GM18909 (cell line): ENCODE measurements at regions not wholly inside any gene's neighbourhood (a gene's known extent, or its start where the extent isn't known, plus 50 kb on each side); places are given as distances from the start of the nearest gene placed in this dataset.
"Not testable (repeated sequence)": the region's sequence is repeated elsewhere in the genome, so short reads cannot be mapped to it uniquely, and the experiment has no call there.

ENCODE experiments used
- ATAC-seq: cut with Tn5 transposase; IDR thresholded peaks from one replicate; pipeline ENCODE4 v1.9.1; 2021; ENCODE audit warnings: mild to moderate bottlenecking; ENCODE audit not compliant: unreplicated experiment, poor library complexity

DNA sequence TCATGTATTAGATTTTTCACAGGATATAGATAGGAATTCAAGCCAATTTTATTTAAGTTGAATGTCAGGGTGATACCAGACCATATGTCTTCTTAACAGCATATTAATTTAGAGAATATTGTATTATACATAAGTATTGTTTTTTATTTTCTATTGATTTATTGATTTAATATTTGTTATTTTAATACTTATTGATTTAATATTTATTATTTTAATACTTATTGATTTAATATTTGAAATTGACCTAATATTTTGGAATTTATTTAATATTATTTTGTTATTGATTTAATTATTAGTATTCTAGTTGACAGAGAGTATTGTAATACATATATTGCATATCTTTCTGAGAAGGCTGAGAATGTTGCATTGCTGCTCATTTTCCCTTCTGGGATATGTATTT lies 1411.8 kb upstream of the ACO1 start:
- ATAC-seq, result no peak

DNA sequence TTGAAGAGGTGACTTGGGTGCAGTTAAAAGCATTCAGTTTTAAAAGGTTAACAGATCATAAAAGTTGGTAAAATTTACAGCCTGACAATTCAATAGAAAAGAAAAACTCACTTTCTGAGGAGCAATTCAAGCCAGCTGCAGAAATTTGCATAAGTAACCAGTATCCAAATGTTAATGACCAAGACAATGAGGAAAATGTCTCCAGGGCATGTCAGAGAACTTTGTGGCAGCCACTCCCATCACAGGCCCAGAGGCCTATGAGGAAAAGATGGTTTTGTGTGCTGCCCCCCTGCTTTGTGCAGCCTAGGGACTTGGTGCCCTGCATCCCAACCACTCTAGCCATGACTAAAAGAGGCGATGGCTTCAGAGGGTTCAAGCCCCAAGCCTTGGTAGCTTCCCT lies 1406.5 kb upstream of the ACO1 start:
- no peak for ATAC-seq

DNA sequence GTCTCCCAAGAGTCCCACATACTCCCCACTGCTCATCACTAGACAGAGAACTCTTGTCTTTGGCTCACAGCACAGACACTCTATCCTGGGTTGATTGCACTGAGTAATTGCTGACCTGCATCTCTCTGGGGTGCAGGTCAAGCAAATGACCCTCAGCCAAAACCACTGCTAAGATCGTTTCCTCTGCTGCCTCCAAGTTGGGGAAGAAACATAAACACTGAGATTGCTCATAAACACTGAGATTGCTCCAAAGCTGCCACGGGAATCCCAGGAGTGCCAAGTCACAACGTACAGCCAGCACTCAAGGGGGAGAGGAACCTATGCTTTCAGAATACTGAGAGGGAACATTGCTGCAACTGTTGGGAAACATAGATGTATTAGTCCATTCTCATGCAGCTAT lies 1402.1 kb upstream of the ACO1 start:
- ATAC-seq, result no peak

DNA sequence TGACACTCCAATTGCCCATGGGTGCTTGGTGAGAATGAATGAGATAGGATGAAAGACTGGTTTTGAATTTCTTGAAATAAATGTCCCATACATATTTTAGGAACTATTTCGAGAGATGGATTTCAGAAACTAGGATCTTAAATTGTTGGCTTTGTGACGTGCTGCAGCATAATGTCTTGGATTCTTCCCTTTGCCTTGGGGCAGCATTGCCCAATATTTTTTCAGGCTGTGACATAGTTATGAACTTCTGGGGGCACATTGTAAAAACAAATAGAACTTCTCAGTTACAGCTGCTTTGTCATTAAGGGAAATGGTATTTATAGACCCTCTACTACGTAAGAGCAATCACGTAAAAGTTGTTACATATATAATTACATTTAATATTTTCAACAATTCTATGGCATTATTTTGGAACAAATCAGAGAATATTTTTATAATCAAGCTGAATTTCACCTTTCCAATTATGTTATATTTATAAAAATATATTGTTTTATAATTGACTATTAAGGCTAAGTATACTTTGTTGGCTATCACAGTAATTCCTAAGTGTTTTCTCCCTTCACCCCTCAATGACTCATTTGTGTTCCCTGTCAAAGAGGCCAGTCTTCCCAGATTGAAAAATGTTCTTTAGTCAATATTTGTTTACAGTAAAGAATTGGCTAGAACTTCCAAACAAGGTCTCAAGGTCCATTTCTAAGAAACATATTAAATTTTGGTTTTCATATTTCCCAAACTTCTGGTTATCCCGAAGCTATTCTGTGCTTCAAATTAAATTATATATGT lies 1388.3 kb upstream of the ACO1 start:
- ATAC-seq, result no peak

DNA sequence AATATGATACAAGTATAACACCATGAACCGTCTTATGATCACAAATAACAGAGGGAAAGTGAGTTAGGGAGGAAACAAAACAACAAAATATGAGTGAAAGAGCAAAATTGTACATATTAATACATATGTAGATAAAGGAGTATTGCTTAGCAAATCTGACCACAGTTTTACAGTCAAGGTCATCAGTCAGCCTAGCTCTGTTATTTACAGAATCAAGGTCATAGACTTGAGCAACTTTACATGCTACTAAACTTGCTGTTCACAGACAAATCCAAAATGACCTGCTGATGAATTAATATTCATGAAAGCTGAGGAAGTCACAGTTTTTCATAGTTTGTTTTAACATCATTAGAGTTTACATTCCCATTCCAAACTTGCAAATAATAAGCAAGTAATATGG lies 1387.7 kb upstream of the ACO1 start:
- ATAC-seq, result no peak

DNA sequence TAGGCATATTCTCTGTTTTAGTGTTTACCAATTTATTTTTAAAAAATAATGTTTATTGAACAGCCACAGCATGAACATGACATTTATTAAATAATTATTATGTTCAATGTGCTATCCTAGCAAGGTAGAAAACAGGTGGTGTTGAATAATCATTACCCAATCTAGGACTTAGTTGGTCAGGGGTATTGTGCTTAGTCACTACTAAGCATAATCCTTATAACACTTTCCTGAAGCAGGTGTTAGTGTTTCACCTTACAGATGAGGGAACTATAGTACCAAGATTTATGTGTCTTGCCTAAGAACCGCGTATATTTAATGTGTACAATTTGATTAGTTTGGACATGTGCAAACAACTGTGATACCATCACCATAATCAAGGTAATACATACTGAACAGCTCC lies 1387.2 kb upstream of the ACO1 start:
- no peak for ATAC-seq

DNA sequence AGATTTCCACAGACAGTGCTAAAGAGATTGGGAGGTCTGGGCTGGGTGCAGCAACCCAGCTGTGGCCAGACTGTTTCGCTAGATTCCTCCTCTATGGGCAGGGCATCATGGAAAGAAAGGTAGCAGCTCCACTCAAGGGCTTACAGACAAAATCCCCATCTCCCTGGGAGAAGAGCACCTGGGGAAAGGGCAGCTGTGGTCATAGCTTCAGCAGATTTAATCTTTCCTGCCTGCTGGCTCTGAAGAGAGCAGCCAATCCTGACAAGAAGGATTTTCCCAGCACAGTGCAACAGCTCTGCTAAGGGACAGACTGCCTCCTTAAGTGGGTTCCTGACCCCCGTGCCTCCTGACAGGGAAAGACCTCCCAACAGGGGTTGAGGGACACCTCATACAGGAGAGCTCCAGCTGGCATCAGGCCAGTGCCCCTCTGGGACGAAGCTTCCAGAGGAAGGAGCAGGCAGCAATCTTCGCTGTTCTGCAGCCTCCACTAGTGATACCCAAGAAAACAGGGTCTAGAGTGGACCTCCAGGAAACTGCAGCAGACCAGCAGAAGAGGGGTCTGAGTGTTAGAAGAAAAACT lies 1379.3 kb upstream of the ACO1 start:
- ATAC-seq, result no peak

DNA sequence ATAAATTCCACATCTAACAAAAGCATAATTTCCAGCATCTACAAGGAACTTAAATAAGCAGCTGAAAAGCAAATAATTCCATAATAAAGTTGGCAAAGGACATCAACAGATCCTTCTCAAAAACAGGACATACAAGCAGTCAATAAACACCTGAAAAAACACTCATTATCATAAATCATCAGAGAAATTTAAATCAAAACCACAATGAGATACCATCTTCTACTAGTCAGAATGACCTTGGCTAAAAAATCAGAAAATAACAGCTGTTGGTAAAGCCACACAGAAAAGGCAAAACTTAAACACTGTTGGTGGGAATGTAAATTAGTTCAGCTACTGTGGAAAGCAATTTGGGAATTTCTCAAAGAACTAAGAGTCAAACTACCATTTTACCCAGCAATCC lies 1371.1 kb upstream of the ACO1 start:
- no peak for ATAC-seq

DNA sequence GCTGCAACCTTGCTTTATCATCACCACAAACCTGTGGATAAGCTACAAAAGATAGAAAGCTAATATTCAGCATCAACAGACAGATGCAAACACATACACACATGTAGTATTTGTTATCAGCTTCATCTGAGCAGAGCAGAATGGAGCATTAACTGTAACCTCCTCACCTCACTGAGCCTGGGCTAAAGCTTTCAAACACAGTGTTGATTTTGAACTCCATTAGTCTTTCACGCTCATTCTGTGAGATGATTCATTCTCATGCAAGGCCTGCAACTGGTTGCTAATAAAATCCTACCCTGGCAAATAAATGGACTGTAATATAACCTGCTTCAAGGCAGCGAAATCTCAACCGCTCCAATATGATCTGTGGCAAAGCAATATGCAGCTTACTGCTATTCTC lies 1360.6 kb upstream of the ACO1 start:
- no peak for ATAC-seq

DNA sequence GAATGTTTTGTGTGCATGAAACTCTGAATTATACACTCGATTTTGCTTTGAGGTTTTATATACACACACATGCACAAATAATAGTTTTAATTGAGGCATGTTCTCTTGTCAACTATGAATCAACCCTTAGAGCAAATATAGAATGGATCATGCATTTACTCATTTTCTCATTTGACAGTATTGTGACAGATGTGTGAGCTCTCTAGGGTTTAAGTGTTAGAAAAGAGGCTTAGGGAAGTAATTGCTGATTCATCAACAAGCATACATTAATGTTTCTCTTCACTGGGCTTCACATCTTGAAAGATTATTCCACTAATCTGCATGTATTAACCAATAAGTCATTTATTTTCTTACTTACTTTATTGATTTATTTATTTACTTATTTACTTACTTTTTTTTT lies 1356.8 kb upstream of the ACO1 start:
- no peak for ATAC-seq

DNA sequence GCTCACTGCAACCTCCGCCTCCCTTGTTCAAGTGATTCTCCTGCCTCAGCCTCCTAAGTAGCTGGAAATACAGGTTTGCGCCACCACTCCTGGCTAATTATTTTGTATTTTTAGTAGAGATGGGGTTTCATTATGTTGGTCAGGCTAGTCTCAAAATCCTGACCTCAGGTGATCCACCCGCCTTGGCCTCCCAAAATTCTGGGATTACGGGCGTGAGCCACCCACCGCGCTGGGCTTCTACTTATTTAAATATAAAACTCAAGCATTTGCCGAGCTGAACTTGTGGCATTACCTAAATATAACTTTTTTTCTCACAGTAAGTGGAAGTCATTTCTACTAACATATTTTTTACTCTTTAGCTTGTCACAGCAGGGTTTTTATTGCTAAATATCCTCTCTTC lies 1356.3 kb upstream of the ACO1 start:
- no peak for ATAC-seq

DNA sequence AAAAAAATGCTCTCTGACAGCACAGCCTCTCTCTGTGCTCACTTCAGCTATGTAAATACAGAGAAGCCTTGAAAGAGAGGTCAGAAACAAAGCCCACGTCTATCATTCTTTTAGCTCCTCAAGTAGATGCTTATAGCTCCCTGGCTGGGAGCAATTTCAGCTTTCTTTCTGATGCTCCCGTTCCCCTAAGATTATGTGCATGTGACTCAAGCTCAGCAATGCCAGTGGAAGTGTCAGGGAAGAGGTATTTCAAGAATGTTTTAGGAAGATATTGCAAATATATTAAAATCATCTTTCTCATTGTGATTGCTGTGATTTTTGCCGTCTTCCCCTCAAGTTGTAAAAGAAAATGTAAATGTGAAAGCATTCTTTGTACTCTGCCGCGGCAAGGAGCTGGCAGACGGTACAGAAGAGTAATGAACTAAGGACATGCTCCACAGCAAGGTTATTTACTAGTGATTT lies 1353.7 kb upstream of the ACO1 start:
- ATAC-seq, result no peak

DNA sequence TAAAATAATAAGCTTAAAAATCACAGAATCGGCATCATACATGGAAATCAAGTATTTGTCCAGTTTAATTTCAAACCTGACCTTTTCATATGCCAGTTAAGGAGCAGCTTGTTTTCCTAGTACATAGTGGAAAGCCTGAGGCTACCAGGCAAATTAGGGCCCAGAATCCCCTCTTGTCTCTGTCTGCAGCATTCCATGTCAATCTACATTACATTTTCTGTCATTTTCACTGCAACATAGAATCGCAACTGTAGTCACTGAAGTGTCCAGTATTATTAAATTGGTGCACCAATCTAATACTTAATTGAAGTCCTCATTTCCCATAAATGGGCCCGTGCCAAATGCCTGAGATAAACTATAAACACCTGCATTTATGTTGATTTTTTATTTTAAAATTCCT lies 1352.2 kb upstream of the ACO1 start:
- ATAC-seq, result no peak

DNA sequence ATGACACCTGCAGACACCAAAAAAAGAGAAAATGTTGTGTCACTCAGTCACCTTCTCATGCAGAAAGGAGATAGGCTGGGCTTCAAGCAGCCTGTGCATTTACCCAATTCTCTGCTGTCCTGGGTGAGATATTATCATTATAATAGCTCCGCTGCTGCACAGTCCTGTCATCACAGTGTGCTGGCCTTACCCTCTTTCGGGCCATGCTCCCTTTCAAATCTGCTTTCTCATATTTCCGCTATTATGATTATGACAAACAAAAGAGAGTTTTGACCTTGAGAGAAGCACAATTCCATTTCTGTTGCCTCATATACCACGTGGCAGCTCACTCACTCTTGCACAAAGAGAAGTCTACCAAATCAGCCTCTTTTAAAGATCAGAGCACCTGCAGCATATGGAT lies 1350.1 kb upstream of the ACO1 start:
- ATAC-seq, result no peak

DNA sequence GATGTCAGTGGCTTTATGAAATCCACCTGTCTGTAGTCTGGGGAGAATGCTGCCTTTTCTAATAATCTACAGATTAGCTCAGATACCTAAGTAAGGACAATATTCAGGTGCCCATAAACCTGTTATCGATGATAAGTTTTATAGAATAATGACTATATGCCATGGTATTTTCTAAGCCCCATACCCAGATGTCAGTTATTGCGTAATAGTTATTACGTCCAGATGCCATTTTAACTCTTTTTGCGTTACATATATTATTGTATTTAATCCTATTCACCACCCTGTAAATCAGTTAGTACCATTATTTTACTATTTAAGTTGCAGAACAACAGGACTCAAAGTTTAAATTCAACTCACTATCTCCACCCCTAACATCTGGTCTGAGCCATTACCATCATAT lies 1343.9 kb upstream of the ACO1 start:
- no peak for ATAC-seq

DNA sequence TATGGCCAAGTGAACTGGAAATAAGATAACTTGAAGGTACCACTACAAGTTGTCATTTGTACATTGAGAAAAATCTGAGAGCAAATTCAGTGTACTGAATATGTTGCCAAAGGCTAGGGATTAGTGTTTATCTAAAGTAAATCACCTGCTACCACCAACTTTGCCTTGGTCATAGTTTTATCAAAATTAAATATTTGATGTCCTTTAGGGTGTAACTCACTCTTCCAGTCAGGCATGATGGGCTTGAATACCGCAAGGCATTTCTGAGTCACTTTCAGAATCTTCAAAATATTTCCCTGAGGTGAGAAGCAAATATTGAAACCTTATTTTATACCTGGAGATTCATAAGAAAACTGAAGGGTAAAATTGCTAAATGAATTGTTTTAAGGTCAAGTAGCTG lies 1338.6 kb upstream of the ACO1 start:
- no peak for ATAC-seq

DNA sequence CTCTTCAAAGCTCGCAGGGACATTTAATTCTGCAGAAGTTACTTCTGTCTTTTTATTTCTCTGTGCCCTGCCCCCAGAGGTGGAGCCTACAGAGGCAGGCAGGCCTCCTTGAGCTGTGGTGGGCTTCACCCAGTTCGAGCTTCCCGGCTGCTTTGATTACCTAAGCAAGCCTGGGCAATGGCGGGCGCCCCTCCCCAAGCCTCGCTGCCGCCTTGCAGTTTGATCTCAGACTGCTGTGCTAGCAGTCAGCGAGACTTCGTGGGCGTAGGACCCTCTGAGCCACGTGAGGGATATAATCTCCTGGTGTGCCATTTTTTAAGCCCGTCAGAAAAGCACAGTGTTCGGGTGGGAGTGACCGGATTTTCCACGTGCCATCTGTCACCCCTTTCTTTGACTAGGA lies 1322.9 kb upstream of the ACO1 start:
- ATAC-seq, result not testable (repeated sequence)

DNA sequence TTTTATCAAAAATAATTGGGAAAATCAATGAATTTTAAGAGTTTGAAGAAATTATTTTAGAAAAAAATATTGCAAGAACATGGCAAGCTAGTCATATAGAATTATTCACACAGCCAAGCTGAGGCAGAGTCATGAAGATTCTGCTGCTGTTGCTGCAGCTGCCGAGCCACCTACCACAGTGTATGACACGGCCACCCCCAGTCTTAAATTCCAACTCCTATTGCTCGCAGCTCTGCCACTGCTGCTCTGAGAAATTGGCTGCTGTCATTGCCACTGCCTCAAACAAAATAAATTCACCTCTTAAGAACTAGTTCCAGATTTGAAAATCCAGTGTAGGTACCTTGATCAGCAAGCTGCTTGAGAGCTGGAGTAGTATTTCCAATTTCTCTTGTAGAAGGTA lies 1318.8 kb upstream of the ACO1 start:
- ATAC-seq, result no peak

DNA sequence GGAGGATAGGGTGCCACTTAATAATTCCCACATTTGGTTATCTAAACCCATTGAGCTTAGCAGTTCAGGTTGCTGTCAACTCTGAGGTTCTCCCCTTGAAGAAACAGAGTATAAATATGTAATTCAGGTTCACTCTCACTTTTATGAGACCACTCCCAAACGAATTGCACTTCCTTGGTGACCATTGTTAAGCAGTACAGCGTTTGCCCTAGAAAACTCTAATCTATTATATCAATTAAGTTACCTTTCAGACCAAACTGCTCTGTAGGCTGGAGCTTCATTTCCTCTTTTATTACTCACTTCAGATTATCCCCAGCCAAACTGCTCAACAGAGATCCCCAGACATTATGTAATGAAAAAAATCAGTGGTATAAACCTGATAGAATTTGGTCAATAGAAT lies 1317.0 kb upstream of the ACO1 start:
- no peak for ATAC-seq

DNA sequence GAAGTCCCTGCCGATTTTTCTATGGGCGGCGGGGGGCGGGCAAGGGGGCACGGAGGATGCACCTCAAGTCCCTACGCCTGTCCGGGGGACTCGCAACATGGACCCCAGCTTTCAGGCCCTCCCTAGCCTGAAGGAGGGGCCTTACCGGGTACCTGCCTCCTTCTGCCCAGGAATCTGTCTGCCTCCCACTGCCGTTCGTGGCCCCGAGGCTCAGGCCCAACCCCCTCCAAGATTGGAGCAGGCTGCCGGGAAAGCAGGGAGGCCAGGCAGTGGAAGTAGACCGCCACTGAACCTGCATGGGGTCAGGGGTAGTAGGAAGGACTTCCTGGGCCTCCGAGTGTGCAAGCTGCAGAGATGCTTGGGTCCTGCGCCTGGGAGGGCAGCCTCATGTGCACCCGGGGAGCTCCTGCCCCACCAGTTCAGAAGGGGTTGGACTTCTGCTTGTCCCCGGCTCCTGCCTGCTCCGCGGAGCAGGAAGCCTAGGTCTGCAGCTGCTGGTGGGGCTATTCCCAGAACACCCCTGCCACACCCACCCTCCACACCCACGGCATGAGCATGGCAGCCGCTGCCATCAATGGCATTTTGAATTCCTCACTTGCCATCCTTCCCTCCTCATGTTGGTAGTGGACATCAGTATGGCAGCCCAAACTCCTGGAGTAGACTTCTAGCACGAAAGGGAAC lies 1312.7 kb upstream of the ACO1 start:
- no peak for ATAC-seq

DNA sequence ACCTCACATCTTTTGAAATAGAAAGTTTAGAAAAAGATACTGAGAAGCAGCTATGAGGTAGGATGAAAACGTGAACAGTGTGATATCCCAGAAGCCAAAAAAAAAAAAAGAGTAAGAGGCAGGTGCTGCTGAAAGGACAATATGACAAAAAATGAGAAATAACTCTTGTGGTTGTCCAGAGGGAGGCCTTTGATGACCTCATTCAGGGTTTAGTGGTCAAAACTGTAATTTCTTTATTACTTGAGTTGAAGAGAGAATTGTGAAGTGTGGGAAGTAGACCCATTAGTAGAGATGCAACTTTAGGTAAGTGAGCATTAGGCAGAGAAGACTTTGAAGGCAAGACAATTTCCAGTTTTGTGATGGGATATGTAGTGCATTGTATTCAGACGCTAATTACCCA lies 1306.3 kb upstream of the ACO1 start:
- peak; percentile 65 for ATAC-seq

DNA sequence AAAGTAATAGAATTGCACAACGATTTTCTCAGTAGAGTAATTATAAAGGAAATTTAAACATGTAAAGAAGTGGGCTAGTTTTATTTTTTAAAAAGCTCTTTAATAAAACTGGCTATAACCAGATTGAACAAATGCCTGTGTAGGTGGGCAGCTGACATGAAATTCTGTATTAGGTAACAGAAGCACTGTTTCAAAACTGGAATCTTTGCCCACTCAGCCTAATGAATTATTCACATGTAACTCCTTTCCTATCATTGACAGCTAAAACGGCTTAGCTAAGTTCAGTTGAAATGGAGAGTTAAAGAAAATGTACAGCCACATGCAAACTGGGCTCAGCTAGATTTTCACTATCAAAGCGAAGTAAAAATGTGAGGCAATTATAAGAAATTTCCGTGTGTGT lies 1300.1 kb upstream of the ACO1 start:
- no peak for ATAC-seq
